ENCODE measurements at regions not wholly inside any gene's neighbourhood (a gene's known extent, or its start where the extent isn't known, plus 50 kb on each side); places are given as distances from the start of the nearest gene placed in this dataset.

DNA sequence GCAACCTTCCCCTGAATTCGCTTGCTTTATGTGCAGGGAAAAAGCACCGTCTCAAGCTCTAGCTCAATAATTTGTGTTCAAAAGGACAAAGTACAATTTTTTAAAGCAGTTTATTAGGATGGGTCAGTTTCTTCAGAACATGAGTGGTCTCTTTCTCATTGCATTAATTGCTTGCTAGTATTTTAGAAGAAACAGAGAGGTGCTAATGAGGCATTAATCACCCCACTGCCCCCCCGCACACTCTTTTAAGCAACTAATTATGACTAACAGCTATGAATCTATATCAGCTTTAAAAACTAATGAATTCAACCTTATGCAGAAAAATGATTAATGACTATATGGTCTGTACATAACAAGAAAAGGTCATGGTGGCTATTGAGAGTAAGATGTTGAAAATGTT lies 262.1 kb upstream of the ST6GAL2 start:
- no peak overlapping the region for H3K4me3 ChIP-seq (ENCODE audit: control insufficient read depth, low read depth, low read length)
- no peak for TF ChIP-seq CTCF (conservative IDR thresholded peaks at IDR 0.05; ENCODE audit: control insufficient read depth, insufficient read depth, low read depth, low read length)
- DNase-seq (ENCODE audit: low read depth) = no peak

DNA sequence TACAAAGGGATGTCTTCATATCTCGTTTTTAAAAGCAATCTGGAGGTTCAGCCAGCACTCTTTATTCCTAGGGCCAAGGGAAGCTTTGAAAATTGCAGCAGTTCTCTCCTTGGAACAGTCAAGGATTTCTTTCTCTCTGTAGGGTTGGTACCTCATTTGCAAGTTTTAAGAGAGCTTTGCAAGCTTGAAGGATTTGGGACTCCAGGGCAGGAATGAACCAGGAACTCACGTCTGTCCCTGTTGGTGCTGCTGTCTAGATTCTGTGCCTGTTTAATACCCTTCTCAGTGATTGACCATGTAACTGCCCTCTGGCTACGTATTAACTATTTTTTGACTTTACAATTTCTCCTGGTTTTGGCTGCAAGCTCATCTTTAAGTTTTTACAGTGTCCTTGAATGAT lies 262.5 kb upstream of the ST6GAL2 start:
- no peak overlapping the region for H3K4me3 ChIP-seq (ENCODE audit: control insufficient read depth, low read depth, low read length)
- no peak for DNase-seq (ENCODE audit: low read depth)
- TF ChIP-seq CTCF (conservative IDR thresholded peaks at IDR 0.05; ENCODE audit: control insufficient read depth, insufficient read depth, low read depth, low read length) = no peak

- no peak for TF ChIP-seq CTCF (conservative IDR thresholded peaks at IDR 0.05; ENCODE audit: control insufficient read depth, insufficient read depth, low read depth, low read length)
- H3K4me3 ChIP-seq (ENCODE audit: control insufficient read depth, low read depth, low read length) = no peak overlapping the region
- DNase-seq (ENCODE audit: low read depth) = no peak
Measured at GRCh38 chr2:107160640-107161239, 274.8 kb upstream of the ST6GAL2 start.

- DNase-seq (ENCODE audit: low read depth) = no peak
- TF ChIP-seq CTCF (conservative IDR thresholded peaks at IDR 0.05; ENCODE audit: control insufficient read depth, insufficient read depth, low read depth, low read length) = no peak
- H3K4me3 ChIP-seq (ENCODE audit: control insufficient read depth, low read depth, low read length) = no peak overlapping the region
Measured at GRCh38 chr2:107168141-107168540, 282.2 kb upstream of the ST6GAL2 start.

DNA sequence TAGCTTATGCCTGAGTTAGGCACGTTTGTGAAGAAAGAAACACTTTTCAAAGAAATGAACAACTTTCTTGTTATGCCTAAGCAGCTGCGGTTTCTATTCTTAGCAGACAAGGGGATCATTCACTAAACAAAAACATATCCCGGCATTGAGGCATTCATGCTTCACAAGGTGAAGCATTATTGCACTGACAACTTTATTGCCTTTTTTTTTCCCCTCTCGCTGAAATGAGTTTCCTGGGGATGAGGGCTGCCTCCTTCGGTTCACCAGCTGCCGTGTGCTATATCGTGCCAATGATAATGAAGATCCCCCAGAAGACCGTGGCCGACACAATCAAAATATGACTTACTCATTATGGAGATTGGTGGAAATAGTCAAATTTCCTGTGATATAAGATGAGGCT lies 288.2 kb upstream of the ST6GAL2 start:
- DNase-seq (ENCODE audit: low read depth) = no peak

GRCh38 chr2:107182981-107183380 lies 297.0 kb upstream of the ST6GAL2 start:
- no peak overlapping the region for H3K4me3 ChIP-seq (ENCODE audit: control insufficient read depth, low read depth, low read length)
- no peak for TF ChIP-seq CTCF (conservative IDR thresholded peaks at IDR 0.05; ENCODE audit: control insufficient read depth, insufficient read depth, low read depth, low read length)
- DNase-seq (ENCODE audit: low read depth) = no peak

More for the DNA sequence above, 288.2 kb upstream of the ST6GAL2 start:
- H3K4me3 ChIP-seq (ENCODE audit: control insufficient read depth, low read depth, low read length) = no peak overlapping the region
- TF ChIP-seq CTCF (conservative IDR thresholded peaks at IDR 0.05; ENCODE audit: control insufficient read depth, insufficient read depth, low read depth, low read length) = no peak

GRCh38 chr2:107187870-107188269 lies 301.9 kb upstream of the ST6GAL2 start:
- no peak for TF ChIP-seq CTCF (conservative IDR thresholded peaks at IDR 0.05; ENCODE audit: control insufficient read depth, insufficient read depth, low read depth, low read length)
- no peak for DNase-seq (ENCODE audit: low read depth)
- H3K4me3 ChIP-seq (ENCODE audit: control insufficient read depth, low read depth, low read length) = no peak overlapping the region

All from fibroblast of mammary gland (primary cell).